HepG2 (cell line): ENCODE measurements at regions not wholly inside any gene's neighbourhood (a gene's known extent, or its start where the extent isn't known, plus 50 kb on each side); places are given as distances from the start of the nearest gene placed in this dataset.

Experiments used
- CTCF ChIP-seq: sonication (generic); formaldehyde crosslinking; IDR thresholded peaks from 2 replicates; pipeline ENCODE4 v1.5.0; 2020; ENCODE audit warnings: mild to moderate bottlenecking, missing genetic modification reagents, moderate library complexity
- EP300 ChIP-seq, 3 experiments: sonication (generic) in 1 of 3; formaldehyde crosslinking in 1 of 3; IDR thresholded peaks; 2 replicates each; pipeline versions ENCODE4 v1.5.1 to v1.6.1; 2011 to 2020; ENCODE audit warnings: low read depth in 2 of 3, low read length in 2 of 3, borderline replicate concordance in 1 of 3, improper control_type of control experiment in 1 of 3, mild to moderate bottlenecking in 1 of 3, missing genetic modification reagents in 1 of 3, moderate library complexity in 1 of 3
- ETV5 ChIP-seq: IDR thresholded peaks from 2 replicates; pipeline ENCODE4 v1.6.1; 2018; ENCODE audit warnings: missing biosample characterization, missing genetic modification reagents, inconsistent platforms, borderline replicate concordance
- ETV6 ChIP-seq: sonication (generic); formaldehyde crosslinking; conservative IDR thresholded peaks from 2 replicates; pipeline ENCODE4 v1.4.0; 2020; ENCODE audit warnings: missing genetic modification reagents
- NPAS2 ChIP-seq: sonication (generic); formaldehyde crosslinking; IDR thresholded peaks from 2 replicates; pipeline ENCODE4 v1.8.0; 2022; ENCODE audit warnings: mild to moderate bottlenecking, missing genetic modification reagents, borderline replicate concordance
- ZNF549 ChIP-seq: sonication (generic); formaldehyde crosslinking; IDR thresholded peaks from 2 replicates; pipeline ENCODE4 v1.5.0; 2020; ENCODE audit warnings: missing genetic modification reagents
- ZNF766 ChIP-seq: sonication (generic); formaldehyde crosslinking; IDR thresholded peaks from 2 replicates; pipeline ENCODE4 v1.5.0; 2020; ENCODE audit warnings: missing genetic modification reagents, borderline replicate concordance

DNA sequence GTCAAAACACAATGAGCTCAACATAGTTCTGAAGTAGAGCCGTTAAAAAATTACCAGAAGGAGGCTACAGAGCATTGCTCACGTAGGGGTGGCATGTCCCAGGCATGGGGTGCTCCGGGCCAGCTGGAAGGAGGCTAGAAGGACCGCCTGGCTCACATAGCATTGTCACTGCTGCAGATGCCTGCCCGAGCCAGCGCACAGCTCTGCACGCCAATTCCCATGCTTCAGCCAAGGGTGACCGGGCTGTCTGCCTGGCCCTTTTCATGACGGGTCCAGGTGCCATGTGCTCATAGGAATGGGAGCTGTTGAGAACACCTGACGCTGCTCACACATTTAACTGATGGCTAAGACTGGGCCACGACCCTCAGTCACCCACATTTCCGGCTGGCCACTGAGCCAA is 228.9 kb upstream of the FOXF1 start:
- no peak for TF ChIP-seq ZNF549
- no peak for TF ChIP-seq ETV5 (CRISPR knock-in tag)
- no peak for TF ChIP-seq NPAS2 (CRISPR knock-in tag)
- no peak for TF ChIP-seq CTCF (CRISPR knock-in tag)
- TF ChIP-seq ZNF766 (CRISPR knock-in tag), result no peak
- no peak for TF ChIP-seq EP300 (IDR thresholded peaks at IDR 0.05; ENCODE audit: low read depth in 2 of 2, low read length in 2 of 2)
- no peak for TF ChIP-seq EP300 (CRISPR knock-in tag; IDR thresholded peaks at IDR 0.05; ENCODE audit: borderline replicate concordance)
- no peak for TF ChIP-seq ETV6 (CRISPR knock-in tag)
